Panc1 (cell line): ENCODE measurements at regions not wholly inside any gene's neighbourhood (a gene's known extent, or its start where the extent isn't known, plus 50 kb on each side); places are given as distances from the start of the nearest gene placed in this dataset.

ENCODE experiments used
- ATAC-seq: fragments of 200-7000 bp; cut with Tn5 transposase; 2 replicates; pipeline ENCODE4 v1.9.1; 2020; ENCODE audit warnings: mild to moderate bottlenecking, moderate library complexity
- BruUV-seq: library from RNA; stranded (reverse); fragments of 400-500 nt; replicated peaks from 2 replicates; lab custom pipeline; 2021; lab: Mats Ljungman, UMichigan
- CTCF ChIA-PET: fragments of 300-600 bp; sonication (Branson Sonifier 250); formaldehyde crosslinking; loops from one replicate; lab custom pipeline; 2022; ENCODE audit warnings: antibody characterized with exemption; lab: Charles Lee
- POLR2A ChIA-PET: fragments of 300-600 bp; sonication (Branson Sonifier 250); formaldehyde crosslinking; loops from one replicate; lab custom pipeline; 2022; ENCODE audit warnings: antibody characterized with exemption; lab: Charles Lee
- DNase-seq: peaks from one replicate; pipeline ENCODE4 v3.0.0-alpha.2; 2010; ENCODE audit warnings: low read depth, low spot score
- H3K27ac ChIP-seq: 2 replicates; pipeline ENCODE4 v1.5.1; 2011; ENCODE audit warnings: mild to moderate bottlenecking, low read length, inconsistent platforms
- H3K27me3 ChIP-seq: fragments of 200-500 bp; sonication (Bioruptor generic); 2 replicates; pipeline ENCODE4 v1.6.0; 2014; ENCODE audit warnings: low read length, inconsistent platforms; ENCODE audit not compliant: control insufficient read depth, insufficient read depth
- H3K36me3 ChIP-seq: fragments of 200-500 bp; sonication (Bioruptor generic); 2 replicates; pipeline ENCODE4 v1.5.1; 2014; ENCODE audit warnings: inconsistent platforms, mild to moderate bottlenecking, low read length, moderate library complexity; ENCODE audit not compliant: control insufficient read depth, insufficient read depth
- H3K4me1 ChIP-seq: 2 replicates; pipeline ENCODE4 v1.5.1; 2011; ENCODE audit warnings: inconsistent platforms, mild to moderate bottlenecking, low read length, moderate library complexity; ENCODE audit not compliant: control insufficient read depth, insufficient read depth
- H3K4me3 ChIP-seq, 2 experiments: 2 replicates each; pipeline ENCODE4 v1.5.1; 2011 to 2012; ENCODE audit warnings: low read depth in 2 of 2, low read length in 2 of 2, mild to moderate bottlenecking in 2 of 2, inconsistent platforms in 1 of 2, moderate library complexity in 1 of 2
- H3K9me3 ChIP-seq: fragments of 200-500 bp; sonication (Bioruptor generic); 2 replicates; pipeline ENCODE4 v1.5.1; 2014; ENCODE audit warnings: low read depth, mild to moderate bottlenecking, inconsistent platforms, low read length, moderate library complexity; ENCODE audit not compliant: control insufficient read depth, insufficient read depth
- CTCF ChIP-seq: fragments of 450-650 bp; IDR thresholded peaks from 2 replicates; pipeline ENCODE4 v1.5.1; 2017; ENCODE audit warnings: mild to moderate bottlenecking
- POLR2AphosphoS5 ChIP-seq: IDR thresholded peaks from 2 replicates; pipeline ENCODE4 v1.6.1; 2012; ENCODE audit warnings: mild to moderate bottlenecking, low read depth, low read length, moderate library complexity
- SIN3A ChIP-seq: IDR thresholded peaks from 2 replicates; pipeline ENCODE4 v1.6.1; 2012; ENCODE audit warnings: low read depth, mild to moderate bottlenecking, low read length, moderate library complexity, borderline replicate concordance; ENCODE audit not compliant: insufficient read depth
- TCF7L2 ChIP-seq: IDR thresholded peaks from 2 replicates; pipeline ENCODE4 v1.6.1; 2011; ENCODE audit warnings: mild to moderate bottlenecking, low read depth, low read length, inconsistent platforms
- in situ Hi-C: cut with HindIII; loops from 2 replicates; pipeline ENCODE4 v1.10.0; 2016; ENCODE audit warnings: low sequenced_read_pairs, low pct_unique_long_range_greater_than_20kb
- intact Hi-C: fragments of 100-400 bp; cut with micrococcal nuclease; formaldehyde crosslinking; loops from one replicate; pipeline ENCODE4 v1.10.0; 2022; ENCODE audit not compliant: unreplicated experiment
- TF ChIP-seq, protein P1 (sequence below), 2 experiments: IDR thresholded peaks; 2 replicates each; pipeline ENCODE4 v1.6.1; 2011 to 2012; ENCODE audit warnings: low read depth in 2 of 2, control low read depth in 1 of 2, low read length in 1 of 2, mild to moderate bottlenecking in 1 of 2, moderate library complexity in 1 of 2; ENCODE audit not compliant: insufficient read depth in 1 of 2

DNA sequence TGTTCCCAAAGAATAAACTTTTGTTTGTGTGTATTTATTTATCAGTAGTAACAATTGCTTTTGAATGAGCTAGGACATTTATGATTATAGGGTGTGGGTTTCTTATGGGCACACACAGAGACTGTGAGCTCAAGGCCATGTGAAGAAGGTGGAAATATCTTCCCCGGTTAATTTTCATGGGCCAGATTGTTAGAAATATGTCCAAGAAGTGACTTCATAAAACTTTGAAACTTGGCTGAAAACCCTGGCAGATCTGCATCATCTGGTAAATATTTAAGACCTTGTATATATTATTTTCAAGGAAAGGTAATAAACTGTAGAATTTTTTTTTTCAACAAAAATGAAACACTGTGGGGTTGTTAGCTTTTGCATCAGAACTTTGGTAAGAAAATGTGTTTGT is 53.5 kb upstream of the RNU6-8 start:
- ATAC-seq (no peak), DNase-seq (no peak)
- no peaks in the 10 kb centered on the region for H3K9me3 ChIP-seq
- CTCF ChIA-PET = interaction anchor here (0.7 kb wide), 1 partner anchor 328 kb away, joined by 3 read pairs; no protein-coding TSS in a partner anchor
- no peak overlapping the region for H3K4me3 ChIP-seq
- no peaks in the 10 kb centered on the region for H3K27me3 ChIP-seq
- no TSS peak for BruUV-seq
- no peaks in the 10 kb centered on the region for H3K36me3 ChIP-seq
- POLR2A ChIA-PET = no interaction called here
- intact Hi-C loops (loop anchor here (5.0 kb wide), 2 partner anchors 211 to 744 kb away; no protein-coding TSS in a partner anchor), in situ Hi-C loops (no loop called here)
- TF ChIP-seq, protein P1, sequence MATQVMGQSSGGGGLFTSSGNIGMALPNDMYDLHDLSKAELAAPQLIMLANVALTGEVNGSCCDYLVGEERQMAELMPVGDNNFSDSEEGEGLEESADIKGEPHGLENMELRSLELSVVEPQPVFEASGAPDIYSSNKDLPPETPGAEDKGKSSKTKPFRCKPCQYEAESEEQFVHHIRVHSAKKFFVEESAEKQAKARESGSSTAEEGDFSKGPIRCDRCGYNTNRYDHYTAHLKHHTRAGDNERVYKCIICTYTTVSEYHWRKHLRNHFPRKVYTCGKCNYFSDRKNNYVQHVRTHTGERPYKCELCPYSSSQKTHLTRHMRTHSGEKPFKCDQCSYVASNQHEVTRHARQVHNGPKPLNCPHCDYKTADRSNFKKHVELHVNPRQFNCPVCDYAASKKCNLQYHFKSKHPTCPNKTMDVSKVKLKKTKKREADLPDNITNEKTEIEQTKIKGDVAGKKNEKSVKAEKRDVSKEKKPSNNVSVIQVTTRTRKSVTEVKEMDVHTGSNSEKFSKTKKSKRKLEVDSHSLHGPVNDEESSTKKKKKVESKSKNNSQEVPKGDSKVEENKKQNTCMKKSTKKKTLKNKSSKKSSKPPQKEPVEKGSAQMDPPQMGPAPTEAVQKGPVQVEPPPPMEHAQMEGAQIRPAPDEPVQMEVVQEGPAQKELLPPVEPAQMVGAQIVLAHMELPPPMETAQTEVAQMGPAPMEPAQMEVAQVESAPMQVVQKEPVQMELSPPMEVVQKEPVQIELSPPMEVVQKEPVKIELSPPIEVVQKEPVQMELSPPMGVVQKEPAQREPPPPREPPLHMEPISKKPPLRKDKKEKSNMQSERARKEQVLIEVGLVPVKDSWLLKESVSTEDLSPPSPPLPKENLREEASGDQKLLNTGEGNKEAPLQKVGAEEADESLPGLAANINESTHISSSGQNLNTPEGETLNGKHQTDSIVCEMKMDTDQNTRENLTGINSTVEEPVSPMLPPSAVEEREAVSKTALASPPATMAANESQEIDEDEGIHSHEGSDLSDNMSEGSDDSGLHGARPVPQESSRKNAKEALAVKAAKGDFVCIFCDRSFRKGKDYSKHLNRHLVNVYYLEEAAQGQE (IDR thresholded peaks at IDR 0.05; ENCODE audit: insufficient read depth in 1 of 2, low read depth in 2 of 2, low read length in 1 of 2) = no peak
- no peak for TF ChIP-seq CTCF
- no peak for TF ChIP-seq POLR2AphosphoS5
- no peak for TF ChIP-seq SIN3A
- no peak for TF ChIP-seq TCF7L2
- H3K27ac ChIP-seq = no peak overlapping the region
- H3K4me1 ChIP-seq = no peaks in the 10 kb centered on the region

GRCh38 chr14:32258336-32258993 is 55.4 kb upstream of the RNU6-8 start:
- no peaks in the 10 kb centered on the region for H3K9me3 ChIP-seq
- H3K4me3 ChIP-seq = no peak overlapping the region
- BruUV-seq = no TSS peak
- in situ Hi-C loops = no loop called here
- H3K36me3 ChIP-seq = no peaks in the 10 kb centered on the region
- DNase-seq (no peak), ATAC-seq (no peak)
- intact Hi-C loops = loop anchor here (5.0 kb wide), 2 partner anchors 209 to 746 kb away; no protein-coding TSS in a partner anchor
- ChIA-PET CTCF (no interaction called here), POLR2A (no interaction called here)
- no peaks in the 10 kb centered on the region for H3K4me1 ChIP-seq
- H3K27ac ChIP-seq = no peak overlapping the region
- TF ChIP-seq CTCF = no peak
- TF ChIP-seq, protein P1 (IDR thresholded peaks at IDR 0.05; ENCODE audit: insufficient read depth in 1 of 2, low read depth in 2 of 2, low read length in 1 of 2) = no peak
- no peak for TF ChIP-seq POLR2AphosphoS5
- no peak for TF ChIP-seq TCF7L2
- no peak for TF ChIP-seq SIN3A
- H3K27me3 ChIP-seq = no peaks in the 10 kb centered on the region
